ENCODE measurements at regions not wholly inside any gene's neighbourhood (a gene's known extent, or its start where the extent isn't known, plus 50 kb on each side); places are given as distances from the start of the nearest gene placed in this dataset.

DNA sequence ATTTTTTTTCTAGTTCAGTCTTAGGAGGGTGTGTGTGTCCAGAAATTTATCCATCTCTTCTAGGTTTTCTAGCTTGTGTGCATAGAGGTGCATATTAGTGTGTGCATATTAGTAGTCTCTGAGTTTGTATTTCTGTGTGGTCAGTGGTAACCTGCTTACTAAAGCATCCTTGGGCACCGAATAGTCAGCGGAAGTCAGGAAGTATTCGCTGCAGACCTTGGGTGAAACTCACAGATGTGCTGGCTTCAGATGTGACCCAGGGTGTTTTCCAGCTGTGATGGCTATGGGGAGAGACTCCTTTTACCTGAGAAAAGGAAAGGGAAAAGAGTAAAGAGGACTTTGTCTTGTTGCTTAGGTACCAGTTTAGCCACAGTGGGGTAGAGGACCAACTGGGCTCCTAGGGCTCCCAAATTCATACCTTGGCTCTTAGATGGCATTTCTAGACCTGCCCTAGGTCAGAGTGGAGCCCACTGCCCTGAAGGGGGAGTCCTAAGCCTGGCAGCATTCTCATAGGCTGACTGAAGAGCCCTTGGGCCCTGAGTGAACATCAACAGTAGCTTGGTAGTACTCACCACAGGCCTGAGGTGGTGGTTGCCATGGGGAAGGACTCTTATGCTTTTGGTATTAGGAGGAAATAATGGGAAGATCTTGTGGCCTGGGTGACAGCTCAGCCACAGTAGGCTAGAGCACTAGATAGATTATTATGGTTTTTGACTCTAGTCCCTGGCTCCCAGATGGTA is 286.0 kb upstream of the ZPLD1 start:
- Histone ChIP-seq H3K4me2 (replicated peaks; ENCODE audit: extremely low read depth, low read length, poor library complexity, severe bottlenecking) (no peak overlapping the region), H3K4me1 (ENCODE audit: control insufficient read depth in 1 of 2, insufficient read depth in 2 of 2, low read length in 2 of 2) (no peaks in the 10 kb centered on the region), H3K4me3 (replicated peaks in 1 of 3; ENCODE audit: low read depth in 2 of 3, low read length in 3 of 3) (no peak overlapping the region), H3K36me3 (replicated peaks in 1 of 2; ENCODE audit: control insufficient read depth in 1 of 2, insufficient read depth in 2 of 2, low read length in 2 of 2) (peaks cover 0 to 4% of the 10 kb centered on the region in 2 donors), H3K9me3 (replicated peaks in 1 of 2; ENCODE audit: control insufficient read depth in 1 of 2, insufficient read depth in 1 of 2, low read length in 2 of 2) (peaks cover 13 to 20% of the 10 kb centered on the region in 2 donors), H3K79me2 (ENCODE audit: insufficient read depth, low read length) (no peaks in the 10 kb centered on the region), H2AFZ (ENCODE audit: insufficient read depth, low read depth, low read length, poor library complexity, severe bottlenecking) (no peak overlapping the region), H3K9ac (ENCODE audit: insufficient read depth, low read length, poor library complexity, severe bottlenecking) (no peak overlapping the region), H3K27me3 (ENCODE audit: control insufficient read depth in 2 of 2, insufficient read depth in 2 of 2, low read length in 2 of 2) (no peaks in the 10 kb centered on the region), H3K27ac (ENCODE audit: low read depth in 1 of 2, low read length in 2 of 2) (no peak overlapping the region), H4K20me1 (ENCODE audit: insufficient read depth, low read length) (no peaks in the 10 kb centered on the region)
- TF ChIP-seq, protein P1, sequence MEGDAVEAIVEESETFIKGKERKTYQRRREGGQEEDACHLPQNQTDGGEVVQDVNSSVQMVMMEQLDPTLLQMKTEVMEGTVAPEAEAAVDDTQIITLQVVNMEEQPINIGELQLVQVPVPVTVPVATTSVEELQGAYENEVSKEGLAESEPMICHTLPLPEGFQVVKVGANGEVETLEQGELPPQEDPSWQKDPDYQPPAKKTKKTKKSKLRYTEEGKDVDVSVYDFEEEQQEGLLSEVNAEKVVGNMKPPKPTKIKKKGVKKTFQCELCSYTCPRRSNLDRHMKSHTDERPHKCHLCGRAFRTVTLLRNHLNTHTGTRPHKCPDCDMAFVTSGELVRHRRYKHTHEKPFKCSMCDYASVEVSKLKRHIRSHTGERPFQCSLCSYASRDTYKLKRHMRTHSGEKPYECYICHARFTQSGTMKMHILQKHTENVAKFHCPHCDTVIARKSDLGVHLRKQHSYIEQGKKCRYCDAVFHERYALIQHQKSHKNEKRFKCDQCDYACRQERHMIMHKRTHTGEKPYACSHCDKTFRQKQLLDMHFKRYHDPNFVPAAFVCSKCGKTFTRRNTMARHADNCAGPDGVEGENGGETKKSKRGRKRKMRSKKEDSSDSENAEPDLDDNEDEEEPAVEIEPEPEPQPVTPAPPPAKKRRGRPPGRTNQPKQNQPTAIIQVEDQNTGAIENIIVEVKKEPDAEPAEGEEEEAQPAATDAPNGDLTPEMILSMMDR (IDR thresholded peaks at IDR 0.05): no peak
- intact Hi-C loops (cut with micrococcal nuclease): no loop called here
- WGBS (ENCODE audit: insufficient coverage): 100% methylated on average over 3 of the region's 3 CpGs
- DNase-seq: no peak
- Mint-ChIP-seq H3K27me3 (ENCODE audit: low read depth in 3 of 3) (no peaks in the 10 kb centered on the region), H3K27ac (no peak overlapping the region), H3K4me1 (no peaks in the 10 kb centered on the region), H3K36me3 (peaks cover 3 to 6% of the 10 kb centered on the region in 2 donors), H3K9me3 (peaks cover 20 to 34% (median 25%) of the 10 kb centered on the region in 7 donors), H3K4me3 (no peak overlapping the region)

DNA sequence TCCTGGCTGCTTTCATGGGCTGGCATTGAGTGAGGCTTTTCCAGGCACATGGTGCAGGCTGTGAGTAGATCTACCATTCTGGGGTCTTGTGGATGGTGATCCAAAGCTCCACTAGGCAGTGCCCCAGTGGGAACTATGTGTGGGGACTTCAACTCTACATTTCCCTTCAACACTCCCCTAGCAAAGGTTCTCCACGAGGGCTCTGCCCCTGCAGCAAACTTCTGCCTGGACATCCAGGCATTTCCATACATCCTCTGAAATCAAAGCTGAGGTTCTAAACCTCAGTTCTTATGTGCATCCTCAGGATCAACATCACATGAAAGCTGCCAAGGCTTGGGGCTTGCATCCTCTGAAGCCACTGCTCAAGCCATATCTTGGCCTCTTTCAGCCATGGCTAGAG is 282.9 kb upstream of the ZPLD1 start:
- Histone ChIP-seq H2AFZ (ENCODE audit: insufficient read depth, low read depth, low read length, poor library complexity, severe bottlenecking) (no peak overlapping the region), H3K4me3 (replicated peaks in 1 of 3; ENCODE audit: low read depth in 2 of 3, low read length in 3 of 3) (no peak overlapping the region), H3K27me3 (ENCODE audit: control insufficient read depth in 2 of 2, insufficient read depth in 2 of 2, low read length in 2 of 2) (no peaks in the 10 kb centered on the region), H3K4me2 (replicated peaks; ENCODE audit: extremely low read depth, low read length, poor library complexity, severe bottlenecking) (no peak overlapping the region), H3K9ac (ENCODE audit: insufficient read depth, low read length, poor library complexity, severe bottlenecking) (no peak overlapping the region), H3K79me2 (ENCODE audit: insufficient read depth, low read length) (no peaks in the 10 kb centered on the region), H3K9me3 (replicated peaks in 1 of 2; ENCODE audit: control insufficient read depth in 1 of 2, insufficient read depth in 1 of 2, low read length in 2 of 2) (peaks cover 13 to 20% of the 10 kb centered on the region in 2 donors), H3K4me1 (ENCODE audit: control insufficient read depth in 1 of 2, insufficient read depth in 2 of 2, low read length in 2 of 2) (no peaks in the 10 kb centered on the region), H3K27ac (ENCODE audit: low read depth in 1 of 2, low read length in 2 of 2) (no peak overlapping the region), H4K20me1 (ENCODE audit: insufficient read depth, low read length) (no peaks in the 10 kb centered on the region), H3K36me3 (replicated peaks in 1 of 2; ENCODE audit: control insufficient read depth in 1 of 2, insufficient read depth in 2 of 2, low read length in 2 of 2) (peaks cover 0 to 4% of the 10 kb centered on the region in 2 donors)
- peak overlapping the region in 1 of 7 donors; percentile 36 for H3K27ac Mint-ChIP-seq
- intact Hi-C loops (cut with micrococcal nuclease): no loop called here
- H3K9me3 Mint-ChIP-seq: peaks cover 17 to 34% (median 26%) of the 10 kb centered on the region in 7 donors
- no peak for DNase-seq
- WGBS (ENCODE audit: insufficient coverage): 100% methylated on average over 1 of the region's 1 CpG
- peaks cover 0 to 2% (median 0%) of the 10 kb centered on the region in 3 donors for H3K27me3 Mint-ChIP-seq (ENCODE audit: low read depth in 3 of 3)
- no peak overlapping the region for H3K4me3 Mint-ChIP-seq
- TF ChIP-seq, protein P1 (IDR thresholded peaks at IDR 0.05): no peak
- H3K4me1 Mint-ChIP-seq: no peaks in the 10 kb centered on the region
- H3K36me3 Mint-ChIP-seq: peaks cover 3 to 6% of the 10 kb centered on the region in 2 donors
